Fibroblast of lung (primary cell): ENCODE measurements at regions not wholly inside any gene's neighbourhood (a gene's known extent, or its start where the extent isn't known, plus 50 kb on each side); places are given as distances from the start of the nearest gene placed in this dataset.

ENCODE experiments used
- EZH2 ChIP-seq: IDR thresholded peaks from 2 replicates; pipeline ENCODE4 v1.5.1; 2012; ENCODE audit warnings: low read length, control low read depth, mild to moderate bottlenecking; ENCODE audit errors: missing control alignments
- TF ChIP-seq, protein P1 (sequence below), 2 donors: IDR thresholded peaks in 1 of 2; conservative IDR thresholded peaks in 1 of 2; 1 replicate in 1 of 2; 2 replicates in 1 of 2; pipeline ENCODE4 v1.5.1; 2011 to 2012; ENCODE audit warnings: low read length in 2 of 2, control low read depth in 1 of 2, inconsistent platforms in 1 of 2, low read depth in 1 of 2, mild to moderate bottlenecking in 1 of 2

DNA sequence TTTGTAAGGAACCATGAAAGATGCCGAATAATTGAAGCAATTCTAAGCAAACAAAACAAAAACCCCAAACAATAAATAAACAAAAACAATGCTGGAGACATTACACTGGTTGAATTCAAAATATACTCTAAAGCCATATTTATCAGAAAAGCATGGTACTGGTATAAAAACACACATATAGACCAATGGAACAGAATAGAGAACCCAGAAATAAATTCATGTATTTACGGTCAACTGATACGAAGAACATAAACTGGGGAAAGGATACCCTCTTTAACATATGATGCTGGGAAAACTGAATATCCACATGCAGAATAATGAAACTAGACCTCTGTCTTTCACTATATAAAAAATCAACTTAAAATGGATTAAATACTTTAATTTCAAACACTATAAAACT is 214.3 kb upstream of the PDZRN3 start:
- TF ChIP-seq, protein P1, sequence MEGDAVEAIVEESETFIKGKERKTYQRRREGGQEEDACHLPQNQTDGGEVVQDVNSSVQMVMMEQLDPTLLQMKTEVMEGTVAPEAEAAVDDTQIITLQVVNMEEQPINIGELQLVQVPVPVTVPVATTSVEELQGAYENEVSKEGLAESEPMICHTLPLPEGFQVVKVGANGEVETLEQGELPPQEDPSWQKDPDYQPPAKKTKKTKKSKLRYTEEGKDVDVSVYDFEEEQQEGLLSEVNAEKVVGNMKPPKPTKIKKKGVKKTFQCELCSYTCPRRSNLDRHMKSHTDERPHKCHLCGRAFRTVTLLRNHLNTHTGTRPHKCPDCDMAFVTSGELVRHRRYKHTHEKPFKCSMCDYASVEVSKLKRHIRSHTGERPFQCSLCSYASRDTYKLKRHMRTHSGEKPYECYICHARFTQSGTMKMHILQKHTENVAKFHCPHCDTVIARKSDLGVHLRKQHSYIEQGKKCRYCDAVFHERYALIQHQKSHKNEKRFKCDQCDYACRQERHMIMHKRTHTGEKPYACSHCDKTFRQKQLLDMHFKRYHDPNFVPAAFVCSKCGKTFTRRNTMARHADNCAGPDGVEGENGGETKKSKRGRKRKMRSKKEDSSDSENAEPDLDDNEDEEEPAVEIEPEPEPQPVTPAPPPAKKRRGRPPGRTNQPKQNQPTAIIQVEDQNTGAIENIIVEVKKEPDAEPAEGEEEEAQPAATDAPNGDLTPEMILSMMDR (conservative IDR thresholded peaks at IDR 0.05 in 1 of 2, IDR thresholded peaks at IDR 0.05 in 1 of 2; ENCODE audit: low read depth in 1 of 2, low read length in 2 of 2) = no peak
- TF ChIP-seq EZH2 = no peak
